IMR-90 (cell line): ENCODE measurements at regions not wholly inside any gene's neighbourhood (a gene's known extent, or its start where the extent isn't known, plus 50 kb on each side); places are given as distances from the start of the nearest gene placed in this dataset.

Experiments used
- ATAC-seq: fragments of 200-7000 bp; cut with Tn5 transposase; 2 replicates; pipeline ENCODE4 v1.9.1; 2020; ENCODE audit warnings: low read depth, mild to moderate bottlenecking, moderate library complexity
- BruUV-seq: library from RNA; stranded (reverse); fragments of 400-500 nt; replicated peaks from 2 replicates; lab custom pipeline; 2021; lab: Mats Ljungman, UMichigan
- CTCF ChIA-PET: fragments of 300-600 bp; formaldehyde crosslinking; extraction: SDS; loops from one replicate; lab custom pipeline; 2021; ENCODE audit warnings: antibody characterized with exemption; lab: Yijun Ruan, JAX
- POLR2A ChIA-PET: fragments of 300-600 bp; sonication (Branson Sonifier 250); formaldehyde crosslinking; loops from one replicate; lab custom pipeline; 2022; ENCODE audit warnings: antibody characterized with exemption; ENCODE audit not compliant: unreplicated experiment; lab: Charles Lee
- DNase-seq: peaks from one replicate; pipeline ENCODE4 v3.0.0; 2013
- H2AFZ ChIP-seq: replicated peaks from 2 replicates; pipeline ENCODE3; 2013; ENCODE audit warnings: low read length, mild to moderate bottlenecking; ENCODE audit not compliant: poor library complexity
- H2AK5ac ChIP-seq: 2 replicates; pipeline ENCODE4 v1.6.1; 2013; ENCODE audit warnings: low read depth, low read length, inconsistent platforms
- H2AK9ac ChIP-seq: replicated peaks from 2 replicates; pipeline ENCODE3; 2013; ENCODE audit warnings: mild to moderate bottlenecking, low read depth, low read length, moderate library complexity; ENCODE audit not compliant: poor library complexity
- H2BK120ac ChIP-seq: 2 replicates; pipeline ENCODE4 v1.6.1; 2013; ENCODE audit warnings: low read depth, low read length, inconsistent platforms
- H2BK15ac ChIP-seq: 3 replicates; pipeline ENCODE4 v1.6.1; 2013; ENCODE audit warnings: low read depth, low read length, inconsistent platforms
- H2BK20ac ChIP-seq: 2 replicates; pipeline ENCODE4 v1.6.1; 2013; ENCODE audit warnings: low read depth, mild to moderate bottlenecking, inconsistent platforms, low read length, moderate library complexity
- H2BK5ac ChIP-seq: 2 replicates; pipeline ENCODE4 v1.6.1; 2013; ENCODE audit warnings: mild to moderate bottlenecking, low read depth, low read length, inconsistent platforms; ENCODE audit not compliant: poor library complexity, severe bottlenecking
- H3K14ac ChIP-seq: replicated peaks from 2 replicates; pipeline ENCODE4 v1.6.1; 2013; ENCODE audit warnings: low read depth, low read length, inconsistent platforms
- H3K18ac ChIP-seq: 2 replicates; pipeline ENCODE4 v1.6.1; 2013; ENCODE audit warnings: low read depth, low read length, control low read depth
- H3K23ac ChIP-seq: 2 replicates; pipeline ENCODE4 v1.6.1; 2013; ENCODE audit warnings: low read depth, low read length, inconsistent platforms
- H3K27ac ChIP-seq: 2 replicates; pipeline ENCODE4 v1.5.1; 2013; ENCODE audit warnings: mild to moderate bottlenecking, control low read depth, low read length; ENCODE audit not compliant: insufficient read depth
- H3K27me3 ChIP-seq: 2 replicates; pipeline ENCODE4 v1.6.1; 2013; ENCODE audit warnings: low read length; ENCODE audit not compliant: control insufficient read depth, insufficient read depth
- H3K36me3 ChIP-seq: 2 replicates; pipeline ENCODE4 v1.6.1; 2013; ENCODE audit warnings: low read length, mixed read lengths; ENCODE audit not compliant: control insufficient read depth, insufficient read depth
- H3K4ac ChIP-seq: 2 replicates; pipeline ENCODE4 v1.6.1; 2013; ENCODE audit warnings: low read depth, low read length, inconsistent platforms
- H3K4me1 ChIP-seq: 2 replicates; pipeline ENCODE4 v1.6.1; 2013; ENCODE audit warnings: low read length, mixed read lengths; ENCODE audit not compliant: control insufficient read depth, insufficient read depth
- H3K4me2 ChIP-seq: 2 replicates; pipeline ENCODE4 v1.6.1; 2013; ENCODE audit warnings: low read depth, mild to moderate bottlenecking, control low read depth, low read length, moderate library complexity
- H3K4me3 ChIP-seq: 2 replicates; pipeline ENCODE4 v1.5.1; 2013; ENCODE audit warnings: low read depth, mild to moderate bottlenecking, control low read depth, low read length, moderate library complexity; ENCODE audit not compliant: insufficient read depth
- H3K56ac ChIP-seq: 2 replicates; pipeline ENCODE4 v1.6.1; 2013; ENCODE audit warnings: low read length, inconsistent platforms; ENCODE audit not compliant: insufficient read depth; ENCODE audit errors: extremely low read depth
- H3K79me1 ChIP-seq, 2 experiments: 2 replicates each; pipeline ENCODE4 v1.6.1; 2013; ENCODE audit warnings: low read length in 2 of 2, inconsistent platforms in 1 of 2, low read depth in 1 of 2
- H3K9ac ChIP-seq: 2 replicates; pipeline ENCODE4 v1.6.1; 2013; ENCODE audit warnings: low read depth, low read length, control low read depth
- H3K9me1 ChIP-seq: 2 replicates; pipeline ENCODE4 v1.6.1; 2013; ENCODE audit warnings: low read length, inconsistent platforms; ENCODE audit not compliant: insufficient read depth
- H3K9me3 ChIP-seq: 2 replicates; pipeline ENCODE4 v1.6.1; 2013; ENCODE audit warnings: low read length; ENCODE audit not compliant: control insufficient read depth, insufficient read depth
- H4K20me1 ChIP-seq: 2 replicates; pipeline ENCODE4 v1.6.1; 2013; ENCODE audit warnings: low read length, inconsistent platforms; ENCODE audit not compliant: insufficient read depth
- H4K5ac ChIP-seq: 2 replicates; pipeline ENCODE4 v1.6.1; 2013; ENCODE audit warnings: mild to moderate bottlenecking, low read depth, low read length, control low read depth
- H4K8ac ChIP-seq, 2 experiments: 2 replicates each; pipeline ENCODE4 v1.6.1; 2013; ENCODE audit warnings: low read depth in 2 of 2, low read length in 2 of 2, control low read depth in 1 of 2, inconsistent platforms in 1 of 2
- H4K91ac ChIP-seq: 2 replicates; pipeline ENCODE4 v1.6.1; 2013; ENCODE audit warnings: low read depth, low read length, inconsistent platforms; ENCODE audit not compliant: insufficient read depth
- CEBPB ChIP-seq: IDR thresholded peaks from 2 replicates; pipeline ENCODE4 v1.6.1; 2012; ENCODE audit warnings: low read depth, low read length, improper control_type of control experiment
- MAFK ChIP-seq: IDR thresholded peaks from 2 replicates; pipeline ENCODE4 v1.6.1; 2012; ENCODE audit warnings: low read depth, low read length, improper control_type of control experiment
- NFE2L2 ChIP-seq: fragments of 150-350 bp; IDR thresholded peaks from 2 replicates; pipeline ENCODE4 v1.6.1; 2016; ENCODE audit warnings: low read depth, mild to moderate bottlenecking, low read length
- RCOR1 ChIP-seq: IDR thresholded peaks from 2 replicates; pipeline ENCODE4 v1.6.1; 2012; ENCODE audit warnings: mild to moderate bottlenecking, low read length, improper control_type of control experiment; ENCODE audit not compliant: insufficient replicate concordance
- WGBS, 2 experiments: methylation state at CpG; one replicate each; pipeline versions ENCODE4 v1.1.5 to v1.1.7; 2013; ENCODE audit warnings: missing lambda C conversion rate in 2 of 2; ENCODE audit not compliant: insufficient read length in 1 of 2; ENCODE audit errors: extremely low coverage in 2 of 2; 5-methylcytosine and 5-hydroxymethylcytosine counted together
- dilution Hi-C: fragments of 300-500 bp; cut with HindIII; formaldehyde crosslinking; loops from one replicate; pipeline ENCODE4 v1.14.3; 2018; ENCODE audit warnings: low sequenced_read_pairs; ENCODE audit not compliant: unreplicated experiment
- in situ Hi-C: fragments of 300-500 bp; cut with MboI; formaldehyde crosslinking; loops from 3 replicates; pipeline ENCODE4 v1.14.3; 2019; ENCODE audit warnings: low sequenced_read_pairs, inconsistent platforms, mixed read lengths
- intact Hi-C: fragments of 100-400 bp; cut with micrococcal nuclease; formaldehyde crosslinking; loops from 2 replicates; pipeline ENCODE4 v1.10.0; 2022
- TF ChIP-seq, protein P1 (sequence below): fragments of 150-350 bp; IDR thresholded peaks from 2 replicates; pipeline ENCODE4 v1.6.1; 2017; ENCODE audit warnings: mild to moderate bottlenecking, antibody characterized with exemption, low read length, low read depth
- TF ChIP-seq, protein P2 (sequence below): fragments of 150-350 bp; IDR thresholded peaks from 2 replicates; pipeline ENCODE4 v1.6.1; 2016; ENCODE audit warnings: low read depth, mild to moderate bottlenecking, low read length, moderate library complexity, borderline replicate concordance

DNA sequence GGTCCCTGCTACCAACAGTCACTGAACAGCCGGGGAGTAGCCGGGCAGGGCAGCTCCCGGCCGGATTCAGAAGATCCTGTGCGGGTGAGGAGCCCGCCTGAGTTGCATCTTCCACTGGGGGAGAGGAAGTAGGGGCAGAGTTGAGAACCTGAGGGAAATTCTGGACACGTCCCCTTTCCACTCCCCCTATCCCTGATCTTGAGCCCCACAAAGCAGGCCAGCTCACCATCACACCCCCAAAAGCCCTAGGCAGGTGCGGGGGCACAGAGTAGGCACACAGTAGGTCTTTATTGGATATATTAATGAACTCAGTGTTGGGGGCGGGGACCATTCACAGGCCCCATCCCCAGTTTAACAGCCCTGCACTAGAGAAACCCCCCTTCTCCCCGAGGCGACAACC lies 81.9 kb upstream of the UXS1 start:
- H2AK9ac ChIP-seq: no peak overlapping the region

More for the DNA sequence above, 81.9 kb upstream of the UXS1 start:
- no peak overlapping the region for H2BK20ac ChIP-seq
- H3K9ac ChIP-seq: no peak overlapping the region
- no peak overlapping the region for H2BK120ac ChIP-seq
- H2BK15ac ChIP-seq: no peak overlapping the region
- TF ChIP-seq MAFK (no peak), NFE2L2 (no peak), RCOR1 (no peak), CEBPB (no peak)
- TF ChIP-seq, protein P1, sequence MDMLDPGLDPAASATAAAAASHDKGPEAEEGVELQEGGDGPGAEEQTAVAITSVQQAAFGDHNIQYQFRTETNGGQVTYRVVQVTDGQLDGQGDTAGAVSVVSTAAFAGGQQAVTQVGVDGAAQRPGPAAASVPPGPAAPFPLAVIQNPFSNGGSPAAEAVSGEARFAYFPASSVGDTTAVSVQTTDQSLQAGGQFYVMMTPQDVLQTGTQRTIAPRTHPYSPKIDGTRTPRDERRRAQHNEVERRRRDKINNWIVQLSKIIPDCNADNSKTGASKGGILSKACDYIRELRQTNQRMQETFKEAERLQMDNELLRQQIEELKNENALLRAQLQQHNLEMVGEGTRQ: no peak
- TF ChIP-seq, protein P2, sequence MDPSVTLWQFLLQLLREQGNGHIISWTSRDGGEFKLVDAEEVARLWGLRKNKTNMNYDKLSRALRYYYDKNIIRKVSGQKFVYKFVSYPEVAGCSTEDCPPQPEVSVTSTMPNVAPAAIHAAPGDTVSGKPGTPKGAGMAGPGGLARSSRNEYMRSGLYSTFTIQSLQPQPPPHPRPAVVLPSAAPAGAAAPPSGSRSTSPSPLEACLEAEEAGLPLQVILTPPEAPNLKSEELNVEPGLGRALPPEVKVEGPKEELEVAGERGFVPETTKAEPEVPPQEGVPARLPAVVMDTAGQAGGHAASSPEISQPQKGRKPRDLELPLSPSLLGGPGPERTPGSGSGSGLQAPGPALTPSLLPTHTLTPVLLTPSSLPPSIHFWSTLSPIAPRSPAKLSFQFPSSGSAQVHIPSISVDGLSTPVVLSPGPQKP: no peak
- in situ Hi-C loops: no loop called here
- ChIA-PET POLR2A (no interaction called here), CTCF (no interaction called here)
- H3K9me1 ChIP-seq: no peaks in the 10 kb centered on the region
- peaks cover 3% of the 10 kb centered on the region; the same call in 1 of the 2 replicates for H3K27me3 ChIP-seq
- H3K23ac ChIP-seq: no peak overlapping the region
- no peak overlapping the region for H3K56ac ChIP-seq
- H3K4ac ChIP-seq: no peak overlapping the region
- H3K27ac ChIP-seq: no peak overlapping the region
- H2AK5ac ChIP-seq: no peak overlapping the region
- BruUV-seq: no TSS peak
- no peak overlapping the region for H3K4me3 ChIP-seq
- dilution Hi-C loops: no loop called here
- intact Hi-C loops: no loop called here
- no CpG with 5 or more reads among the region's 11 CpGs for WGBS, 2 experiments
- H2BK5ac ChIP-seq: no peak overlapping the region
- H4K5ac ChIP-seq: no peak overlapping the region
- H3K4me2 ChIP-seq: no peak overlapping the region
- H3K18ac ChIP-seq: no peak overlapping the region
- H3K79me1 ChIP-seq: no peaks in the 10 kb centered on the region
- H3K4me1 ChIP-seq: no peaks in the 10 kb centered on the region
- H4K91ac ChIP-seq: no peak overlapping the region
- no peak overlapping the region for H3K14ac ChIP-seq
- no peak overlapping the region for H4K8ac ChIP-seq
- H3K9me3 ChIP-seq: no peaks in the 10 kb centered on the region
- no peak overlapping the region for H2AFZ ChIP-seq
- no peaks in the 10 kb centered on the region for H3K36me3 ChIP-seq
- H4K20me1 ChIP-seq: no peaks in the 10 kb centered on the region
- no peak for ATAC-seq
- no peak for DNase-seq
